ENCODE measurements at regions not wholly inside any gene's neighbourhood (a gene's known extent, or its start where the extent isn't known, plus 50 kb on each side); places are given as distances from the start of the nearest gene placed in this dataset.
A peak's percentile ranks its signal among the peaks of the same experiment; 100 is the strongest.

GRCh38 chr15:94793207-94793606 is 561.8 kb downstream of the MCTP2 start:
- no peaks in the 10 kb centered on the region for H3K9me3 ChIP-seq (ENCODE audit: control insufficient read depth, low read depth, low read length)
- H3K27ac ChIP-seq (ENCODE audit: control insufficient read depth, insufficient read depth, low read length): no peak overlapping the region
- no peak for FAIRE-seq
- no peaks in the 10 kb centered on the region for H3K27me3 ChIP-seq (ENCODE audit: control insufficient read depth, extremely low read depth, insufficient read depth, low read length)
- no peak overlapping the region for H2AFZ ChIP-seq (ENCODE audit: control insufficient read depth, low read length)
- H3K9ac ChIP-seq (ENCODE audit: control insufficient read depth, extremely low read depth, insufficient read depth, low read length): no peak overlapping the region
- TF ChIP-seq EZH2 (IDR thresholded peaks at IDR 0.05; ENCODE audit: low read length) (no peak), CTCF (optimal IDR thresholded peaks at IDR 0.05 in 1 of 3, IDR thresholded peaks at IDR 0.05 in 1 of 3, conservative IDR thresholded peaks at IDR 0.05 in 1 of 3; ENCODE audit: extremely low read depth in 1 of 3, insufficient read depth in 2 of 3, low read length in 3 of 3) (no peak)
- no peaks in the 10 kb centered on the region for H3K9me1 ChIP-seq (ENCODE audit: control insufficient read depth, extremely low read depth, insufficient read depth, low read length)
- dilution Hi-C loops (cut with MboI; ENCODE audit: extremely low pct_ligation_motif_present, low sequenced_read_pairs): no loop called here
- H3K4me1 ChIP-seq (ENCODE audit: control insufficient read depth, extremely low read depth, insufficient read depth, low read length): peaks cover 34% of the 10 kb centered on the region
- peaks cover 8% of the 10 kb centered on the region for H3K79me2 ChIP-seq (ENCODE audit: control insufficient read depth, insufficient read depth, low read length)
- no peaks in the 10 kb centered on the region for H4K20me1 ChIP-seq (ENCODE audit: control insufficient read depth, extremely low read depth, insufficient read depth, low read length)
- DNase-seq (ENCODE audit: low read depth, low spot score): no peak
- H3K4me2 ChIP-seq (ENCODE audit: control insufficient read depth, extremely low read depth, insufficient read depth, low read depth, low read length): no peak overlapping the region
- H3K4me3 ChIP-seq (ENCODE audit: control insufficient read depth in 2 of 3, extremely low read depth in 1 of 3, insufficient read depth in 2 of 3, low read depth in 1 of 3, low read length in 3 of 3): no peak overlapping the region
- no peaks in the 10 kb centered on the region for H3K36me3 ChIP-seq (ENCODE audit: control insufficient read depth in 2 of 2, extremely low read depth in 1 of 2, insufficient read depth in 2 of 2, low read length in 2 of 2)

DNA sequence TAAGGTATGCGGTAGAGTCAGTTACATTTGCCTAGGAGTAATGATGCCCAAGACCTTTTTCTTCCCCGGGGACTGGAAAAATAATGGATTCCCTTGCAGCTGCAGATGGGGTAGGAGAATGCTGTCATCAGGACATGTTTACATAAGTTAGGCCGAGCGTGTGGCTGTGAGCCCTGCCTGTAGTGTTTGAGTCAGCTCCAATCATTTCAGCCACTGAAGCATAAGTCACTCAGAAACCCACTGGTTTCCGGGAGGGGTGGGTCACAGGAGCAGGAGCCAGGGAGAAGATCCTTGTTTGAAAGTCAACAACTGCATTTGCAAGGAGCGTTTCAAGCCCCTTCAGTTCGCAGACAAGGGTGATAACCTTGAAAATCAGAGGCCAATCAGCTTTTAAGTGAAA is 562.3 kb downstream of the MCTP2 start:
- Histone ChIP-seq H3K4me3 (ENCODE audit: control insufficient read depth in 2 of 3, extremely low read depth in 1 of 3, insufficient read depth in 2 of 3, low read depth in 1 of 3, low read length in 3 of 3) (no peak overlapping the region), H3K79me2 (ENCODE audit: control insufficient read depth, insufficient read depth, low read length) (peaks cover 7% of the 10 kb centered on the region), H4K20me1 (ENCODE audit: control insufficient read depth, extremely low read depth, insufficient read depth, low read length) (no peaks in the 10 kb centered on the region), H3K9me3 (ENCODE audit: control insufficient read depth, low read depth, low read length) (no peaks in the 10 kb centered on the region), H3K27me3 (ENCODE audit: control insufficient read depth, extremely low read depth, insufficient read depth, low read length) (no peaks in the 10 kb centered on the region), H3K36me3 (ENCODE audit: control insufficient read depth in 2 of 2, extremely low read depth in 1 of 2, insufficient read depth in 2 of 2, low read length in 2 of 2) (no peaks in the 10 kb centered on the region), H3K4me2 (ENCODE audit: control insufficient read depth, extremely low read depth, insufficient read depth, low read depth, low read length) (no peak overlapping the region), H3K4me1 (ENCODE audit: control insufficient read depth, extremely low read depth, insufficient read depth, low read length) (peaks cover 34% of the 10 kb centered on the region), H3K9me1 (ENCODE audit: control insufficient read depth, extremely low read depth, insufficient read depth, low read length) (no peaks in the 10 kb centered on the region), H3K27ac (ENCODE audit: control insufficient read depth, insufficient read depth, low read length) (no peak overlapping the region), H2AFZ (ENCODE audit: control insufficient read depth, low read length) (peak overlapping the region; percentile 47), H3K9ac (ENCODE audit: control insufficient read depth, extremely low read depth, insufficient read depth, low read length) (no peak overlapping the region)
- dilution Hi-C loops (cut with MboI; ENCODE audit: extremely low pct_ligation_motif_present, low sequenced_read_pairs): no loop called here
- TF ChIP-seq EZH2 (IDR thresholded peaks at IDR 0.05; ENCODE audit: low read length): no peak
- no peak for TF ChIP-seq CTCF (optimal IDR thresholded peaks at IDR 0.05 in 1 of 3, IDR thresholded peaks at IDR 0.05 in 1 of 3, conservative IDR thresholded peaks at IDR 0.05 in 1 of 3; ENCODE audit: extremely low read depth in 1 of 3, insufficient read depth in 2 of 3, low read length in 3 of 3)
- DNase-seq (ENCODE audit: low read depth, low spot score): no peak
- peak; percentile 49 for FAIRE-seq

Data from keratinocyte (primary cell).